HG02571 (cell line): ENCODE measurements at regions not wholly inside any gene's neighbourhood (a gene's known extent, or its start where the extent isn't known, plus 50 kb on each side); places are given as distances from the start of the nearest gene placed in this dataset.
"Not testable (repeated sequence)": the region's sequence is repeated elsewhere in the genome, so short reads cannot be mapped to it uniquely, and the experiment has no call there.

ENCODE experiments used
- ATAC-seq: cut with Tn5 transposase; IDR thresholded peaks from one replicate; pipeline ENCODE4 v1.9.1; 2021; ENCODE audit warnings: mild to moderate bottlenecking, moderate library complexity; ENCODE audit not compliant: unreplicated experiment

DNA sequence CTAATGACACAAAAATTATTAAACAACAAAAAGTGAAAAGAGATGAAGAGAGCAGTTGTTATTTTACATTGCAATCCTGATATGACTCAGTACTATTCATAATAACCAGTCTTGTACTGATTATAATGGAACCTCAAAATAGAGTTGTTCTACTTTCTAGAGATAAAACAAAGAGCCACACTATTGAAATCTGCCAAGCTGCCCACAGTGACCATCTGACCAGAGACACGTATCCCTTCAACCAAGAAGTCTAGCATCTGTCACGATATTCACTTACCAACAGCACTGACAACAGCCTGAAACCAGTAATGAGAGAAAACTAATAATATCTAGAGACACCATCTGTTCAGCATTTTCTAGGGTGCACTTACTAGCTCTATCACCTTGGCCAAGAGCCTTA lies 466.7 kb downstream of the NKX6-1 start:
- ATAC-seq = peak; percentile 81

DNA sequence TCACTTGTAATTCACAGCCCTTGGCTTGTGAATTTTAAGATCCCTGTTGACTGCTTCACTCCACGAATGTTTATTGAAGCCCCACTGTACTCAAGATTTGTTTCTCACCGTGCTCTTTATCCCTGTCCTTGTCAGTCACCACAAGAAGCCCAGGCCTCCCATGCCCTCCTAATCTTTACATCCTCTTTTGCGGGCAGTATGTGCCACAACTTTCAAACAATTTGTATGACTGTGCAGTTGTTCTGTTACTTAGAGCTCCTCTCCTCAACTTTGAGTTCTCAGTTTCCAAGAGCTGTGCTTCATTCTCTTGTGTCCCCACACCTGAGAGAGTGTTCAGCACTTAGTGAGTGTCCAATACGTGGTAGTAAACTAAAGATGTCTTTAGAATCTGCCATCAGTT lies 467.7 kb downstream of the NKX6-1 start:
- peak; percentile 42 for ATAC-seq

DNA sequence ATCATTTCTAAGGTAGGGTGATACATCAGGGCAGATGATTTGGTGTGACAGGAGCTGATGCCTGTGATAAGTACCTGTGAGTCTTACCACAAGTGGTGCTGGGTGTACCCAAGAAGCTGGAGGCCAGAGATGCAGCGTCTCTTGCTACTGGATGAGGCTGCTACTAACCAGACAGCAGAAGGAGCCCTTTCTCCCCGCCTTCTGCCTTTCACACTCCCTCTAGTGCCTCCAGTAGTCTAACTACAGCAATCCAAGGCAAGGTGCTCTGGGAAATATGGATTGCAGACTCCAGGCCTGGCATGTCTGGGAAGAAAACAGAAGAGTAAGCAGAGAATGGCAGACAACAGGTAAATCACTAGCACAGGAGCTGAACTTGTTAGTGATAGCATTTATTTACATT lies 470.8 kb downstream of the NKX6-1 start:
- ATAC-seq = no peak

DNA sequence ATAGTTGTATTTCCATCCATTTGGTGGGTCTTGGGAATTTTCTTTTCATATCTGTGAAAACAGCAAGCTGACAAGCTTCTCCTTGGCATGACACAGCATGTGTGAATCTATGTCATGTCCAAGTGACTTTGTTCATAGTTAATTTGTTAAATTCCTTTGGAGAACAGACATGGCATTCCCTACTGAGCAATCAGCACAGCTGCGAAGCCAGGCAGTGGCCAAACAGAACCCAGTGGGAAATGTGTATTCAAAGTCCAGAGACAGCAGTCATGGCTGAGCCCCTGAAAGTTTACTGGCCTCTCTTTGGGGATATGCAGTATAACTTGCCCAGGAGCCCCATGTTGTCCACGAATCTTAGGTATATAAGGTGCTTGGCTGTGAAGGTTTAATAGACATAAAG lies 474.7 kb downstream of the NKX6-1 start:
- ATAC-seq = no peak

DNA sequence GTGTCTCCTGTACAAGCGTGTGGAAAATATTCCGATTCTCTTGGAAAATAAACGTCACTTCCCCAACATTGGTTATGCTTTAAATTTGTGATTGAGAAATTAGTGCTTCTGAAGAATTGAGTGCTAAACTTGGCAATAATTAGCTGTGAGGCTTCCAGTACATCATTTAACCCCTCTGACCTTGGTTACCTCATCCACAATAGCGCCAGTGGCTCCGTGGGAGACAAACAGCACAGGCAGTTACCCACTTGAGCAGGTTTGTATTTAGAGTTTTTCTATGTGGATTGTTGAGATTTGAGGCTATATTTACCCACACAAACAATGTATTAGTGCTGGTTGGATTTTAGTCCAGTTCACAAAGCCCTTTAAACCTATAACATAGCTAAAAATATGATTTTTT lies 476.5 kb downstream of the NKX6-1 start:
- ATAC-seq = no peak

DNA sequence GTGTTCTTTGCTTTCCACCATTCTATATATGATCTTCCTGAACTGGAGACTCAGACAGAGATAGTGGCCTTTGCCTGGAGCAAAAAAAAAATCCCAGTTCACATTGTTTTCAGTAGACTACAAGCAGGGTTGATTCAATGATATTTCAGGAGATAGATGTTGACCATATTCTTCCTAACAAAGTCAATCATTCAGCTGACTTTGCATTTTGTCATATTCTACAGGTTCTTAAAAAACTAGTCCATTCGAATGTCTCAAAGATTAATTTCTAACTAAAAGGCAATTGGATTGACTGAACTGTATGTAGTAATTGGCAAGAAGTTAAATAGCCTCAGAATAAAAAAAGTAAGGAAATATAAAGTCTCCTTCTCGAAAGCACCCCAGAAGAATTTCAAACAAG lies 479.5 kb downstream of the NKX6-1 start:
- no peak for ATAC-seq

DNA sequence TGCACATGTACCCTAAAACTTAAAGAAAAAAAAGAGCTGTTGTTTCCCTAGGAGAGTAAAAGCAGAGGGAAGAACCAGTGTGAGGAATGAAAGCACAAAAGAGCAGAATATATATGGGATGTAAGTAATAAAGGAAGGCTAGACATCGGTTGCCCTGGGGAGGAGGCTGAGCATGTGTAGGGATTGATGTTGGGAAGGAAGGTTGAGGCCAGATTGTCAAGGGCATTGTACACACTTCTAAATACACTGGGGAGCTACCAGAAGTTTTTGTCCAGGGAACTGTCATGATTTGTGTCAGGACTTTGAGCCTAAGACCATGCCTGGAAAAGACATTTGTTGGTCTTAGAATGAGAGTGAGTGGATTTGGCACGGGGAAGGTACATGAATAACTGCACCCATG lies 467.1 kb downstream of the GPAT3 start:
- no peak for ATAC-seq

DNA sequence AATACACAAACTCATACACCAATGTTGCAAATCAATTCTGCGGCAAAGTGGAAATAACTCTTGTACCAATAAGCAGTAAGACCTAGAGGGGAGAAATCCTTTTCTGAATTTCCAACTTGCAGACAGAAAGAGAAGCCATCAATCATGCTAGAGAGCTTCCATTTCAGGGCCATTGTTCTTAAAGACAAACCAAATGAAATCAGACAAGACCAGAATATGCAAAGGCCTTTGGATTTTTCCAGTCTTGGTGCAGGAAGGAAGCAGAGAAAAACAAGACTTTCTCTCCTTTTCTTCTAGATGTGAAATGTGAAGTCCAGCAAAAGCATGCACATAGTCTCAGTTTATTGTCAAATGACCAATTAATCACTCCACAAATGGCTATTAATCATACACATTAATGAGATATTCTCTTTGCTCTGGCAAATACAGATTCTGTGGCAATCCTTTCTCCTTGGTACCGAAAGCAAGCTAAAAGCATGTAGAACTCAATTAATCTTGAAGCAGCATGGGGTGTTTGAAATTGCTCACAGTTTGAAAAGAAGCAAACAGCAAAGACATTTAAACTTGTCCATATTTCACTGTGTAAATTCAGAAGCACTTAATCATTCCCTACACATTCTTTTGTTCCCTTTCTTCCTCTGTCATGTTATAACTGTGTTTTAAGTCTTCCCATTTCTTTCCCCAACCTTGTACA lies 466.1 kb downstream of the GPAT3 start:
- ATAC-seq = no peak

DNA sequence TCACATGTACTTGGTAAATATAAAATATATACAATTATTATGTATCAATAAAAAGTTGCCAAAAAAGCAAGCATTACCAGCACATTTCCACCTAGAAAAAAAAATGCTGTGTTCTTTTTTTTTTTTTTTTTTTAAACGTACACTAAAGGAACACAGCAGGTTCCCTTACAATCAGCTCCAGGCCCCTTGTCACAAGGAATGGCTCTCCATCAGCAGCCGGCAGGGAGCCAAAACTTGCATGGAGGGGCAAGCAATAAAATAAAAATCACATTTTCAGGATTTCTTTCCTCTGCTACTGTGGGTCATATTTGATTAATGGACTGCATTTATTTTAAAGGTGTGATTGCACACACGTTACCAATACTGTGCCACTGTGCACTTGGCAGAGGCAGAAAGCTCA lies 460.3 kb downstream of the GPAT3 start:
- no peak for ATAC-seq

DNA sequence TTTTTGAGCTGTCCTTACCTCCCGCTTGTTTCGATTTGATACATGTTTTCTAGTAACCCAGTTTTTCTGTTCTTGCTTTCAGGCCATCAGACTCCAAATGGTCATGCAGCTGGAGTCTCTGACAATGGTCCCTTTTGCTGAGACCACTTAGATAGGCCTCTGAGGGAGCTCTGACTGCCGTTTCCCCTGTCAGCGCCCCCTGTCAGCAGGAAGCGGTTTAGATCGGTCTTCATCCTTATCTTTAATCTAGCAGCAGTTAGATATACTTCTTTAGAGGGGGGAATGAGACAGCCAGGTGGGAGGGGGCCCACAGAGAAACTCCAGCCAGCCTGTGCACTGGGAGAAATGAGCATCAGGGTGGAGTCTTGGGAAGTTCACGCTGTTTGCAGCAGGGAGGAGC lies 457.9 kb downstream of the GPAT3 start:
- no peak for ATAC-seq

DNA sequence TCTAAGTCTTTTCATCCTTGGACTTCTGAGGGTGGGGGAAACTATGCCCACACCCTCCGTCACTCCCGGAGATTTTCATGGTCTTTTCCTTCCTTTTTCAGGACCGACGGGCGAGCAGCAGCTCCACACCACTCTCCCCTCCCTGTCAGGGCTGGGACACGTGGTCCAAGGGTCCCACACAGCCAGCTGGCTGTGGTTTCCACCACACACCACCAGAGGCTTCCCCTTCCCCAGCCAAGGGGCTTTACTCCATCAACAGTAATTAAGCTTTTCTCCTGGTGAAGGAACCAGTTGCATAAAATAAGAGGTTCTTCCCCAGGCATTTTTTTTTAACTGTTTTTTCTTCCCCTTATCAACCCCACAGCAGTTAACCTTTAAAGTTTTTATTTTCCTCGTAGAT lies 453.9 kb downstream of the GPAT3 start:
- ATAC-seq = no peak

DNA sequence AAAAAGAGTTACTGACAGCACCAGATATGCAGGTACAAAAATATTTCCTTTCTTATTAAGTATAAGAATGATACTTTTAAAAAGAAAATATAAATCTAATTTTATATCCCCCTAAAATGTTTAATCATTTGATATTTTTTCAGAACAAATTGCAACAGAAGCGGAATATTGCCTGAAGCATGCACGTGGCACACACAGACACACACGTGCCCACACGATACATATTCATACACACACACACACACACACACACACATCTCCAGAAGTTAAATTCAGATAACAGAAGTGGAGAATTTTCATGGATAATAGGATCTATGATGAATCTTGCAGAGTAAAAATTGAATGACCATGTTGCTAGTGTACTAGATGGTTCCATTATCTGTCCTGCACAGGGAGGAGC lies 445.2 kb downstream of the GPAT3 start:
- ATAC-seq = no peak

DNA sequence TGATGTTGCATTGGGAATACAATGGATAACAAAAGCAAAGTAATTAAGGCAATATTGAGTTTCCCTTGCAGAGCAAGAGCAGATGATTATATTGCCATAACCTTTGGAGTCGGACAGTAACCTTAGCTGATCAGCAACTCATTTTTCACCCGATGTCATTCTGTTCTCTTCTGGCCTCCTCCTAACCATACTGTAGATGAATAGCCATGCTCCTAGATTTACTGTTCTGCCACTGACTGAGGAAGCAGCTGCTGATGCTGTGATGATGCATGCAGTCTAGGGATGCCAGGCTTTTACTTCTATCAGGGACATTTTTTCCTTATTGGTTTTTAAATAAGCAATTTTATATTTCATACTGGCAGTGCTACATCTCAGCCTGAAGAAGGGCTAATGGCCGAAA lies 443.9 kb downstream of the GPAT3 start:
- ATAC-seq = no peak

DNA sequence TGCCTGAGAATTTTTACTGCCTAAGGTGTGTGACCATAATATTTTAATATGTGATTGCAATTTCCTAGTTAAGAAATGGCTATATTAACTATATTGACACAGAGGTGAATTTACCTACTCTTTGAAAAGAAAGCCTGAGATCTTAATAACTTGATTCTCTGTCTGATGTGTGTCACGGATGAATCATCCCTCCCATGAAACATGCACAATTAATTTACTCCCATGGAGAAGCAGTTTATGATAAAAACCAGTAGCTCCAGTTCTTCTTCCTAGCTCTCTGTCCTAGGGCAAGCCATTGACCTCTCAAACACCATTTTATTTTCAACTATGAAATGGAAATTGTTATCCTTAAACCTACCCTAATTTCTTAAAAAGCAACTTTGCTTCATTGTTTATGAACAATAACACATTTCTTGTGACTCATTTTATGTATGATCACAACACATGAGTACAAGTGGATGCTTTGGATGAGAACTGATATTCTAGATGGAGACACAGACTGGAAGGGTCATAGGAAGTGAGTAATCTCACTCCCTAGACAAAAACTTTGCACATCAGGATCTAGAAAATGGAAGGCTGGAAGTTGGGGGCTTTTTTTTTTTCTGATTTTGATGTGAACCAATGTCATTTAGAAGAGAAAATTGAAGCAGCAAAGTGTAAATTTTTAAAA lies 438.3 kb downstream of the GPAT3 start:
- no peak for ATAC-seq

DNA sequence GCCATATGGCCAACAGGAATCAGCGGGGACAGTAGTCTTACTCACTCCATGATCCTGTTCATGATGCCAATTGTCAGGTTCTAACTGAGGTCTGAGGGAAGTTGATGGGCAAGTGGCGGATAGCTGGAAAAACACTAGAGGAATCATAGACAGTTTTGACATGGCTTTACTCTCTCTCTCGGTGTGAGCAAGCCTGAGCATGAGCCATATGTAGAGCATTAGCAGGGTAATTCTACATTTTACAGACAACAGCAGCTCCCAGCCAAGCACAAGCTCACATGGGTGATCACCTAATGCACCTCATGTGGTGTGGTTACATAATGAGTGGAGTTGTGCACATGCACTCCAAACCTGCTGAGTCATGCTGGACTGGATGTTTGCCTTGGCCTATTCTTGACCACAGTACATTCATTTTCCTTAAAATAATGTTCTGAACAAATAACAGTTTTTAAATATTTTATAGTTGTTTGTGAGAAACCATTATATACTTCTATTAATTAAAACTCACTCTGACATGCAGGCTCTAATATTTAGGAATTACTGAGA lies 429.2 kb downstream of the GPAT3 start:
- no peak for ATAC-seq

DNA sequence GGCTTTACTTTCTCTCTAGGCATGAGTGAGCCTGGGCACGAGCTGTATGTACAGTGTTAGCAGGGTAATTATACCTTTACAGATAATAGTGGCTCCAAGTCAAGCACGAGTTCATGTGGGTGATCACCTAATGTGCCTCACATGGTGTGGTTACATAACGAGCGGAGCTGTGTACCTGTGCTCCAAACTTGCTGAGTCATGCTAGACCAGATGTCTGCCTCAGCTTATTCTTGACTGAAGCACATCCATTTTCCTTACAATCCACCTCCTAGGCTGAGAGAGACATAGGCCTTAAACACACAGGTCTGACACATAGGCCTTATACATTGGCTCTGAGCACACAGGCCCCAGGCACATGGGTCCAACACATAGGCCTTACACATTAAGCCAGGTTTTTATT lies 426.6 kb downstream of the GPAT3 start:
- ATAC-seq = no peak

DNA sequence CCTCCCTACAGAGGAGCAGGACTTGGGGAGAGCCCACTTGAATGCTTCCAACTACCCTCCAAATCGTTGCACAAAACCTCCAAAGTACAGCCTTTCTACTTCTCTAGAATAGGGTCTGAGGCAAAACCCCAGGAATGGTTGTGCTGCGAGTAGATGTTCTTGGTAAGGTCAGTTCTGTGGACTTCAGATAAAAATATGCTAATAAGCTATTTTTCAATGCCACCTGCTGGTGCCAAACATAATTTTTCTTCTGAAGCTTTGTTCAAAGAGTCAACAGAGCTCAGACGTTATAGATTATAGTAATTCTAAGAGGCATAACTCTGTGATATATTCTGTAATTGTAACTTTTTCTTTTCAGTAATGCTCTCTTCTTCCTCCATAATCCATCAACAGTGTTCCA lies 425.7 kb downstream of the GPAT3 start:
- no peak for ATAC-seq

DNA sequence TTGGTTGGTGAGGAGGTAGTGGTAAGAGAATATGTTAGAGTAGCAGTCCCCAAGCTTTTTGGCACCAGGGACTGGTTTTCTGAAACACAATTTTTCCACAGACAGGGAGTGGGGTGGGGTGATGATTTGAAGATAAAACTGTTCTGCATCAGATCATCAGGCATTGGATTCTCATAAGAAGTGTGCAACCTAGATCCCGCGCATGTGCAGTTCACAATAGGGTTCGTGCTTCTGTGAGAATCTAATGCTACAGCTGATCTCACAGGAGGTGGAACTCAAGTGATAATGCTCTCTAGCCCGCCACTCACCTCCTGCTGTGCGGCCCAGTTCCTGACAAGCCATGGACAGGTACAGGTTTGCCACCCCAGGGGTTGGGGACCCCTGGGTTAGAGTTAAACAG lies 423.3 kb downstream of the GPAT3 start:
- ATAC-seq = no peak

DNA sequence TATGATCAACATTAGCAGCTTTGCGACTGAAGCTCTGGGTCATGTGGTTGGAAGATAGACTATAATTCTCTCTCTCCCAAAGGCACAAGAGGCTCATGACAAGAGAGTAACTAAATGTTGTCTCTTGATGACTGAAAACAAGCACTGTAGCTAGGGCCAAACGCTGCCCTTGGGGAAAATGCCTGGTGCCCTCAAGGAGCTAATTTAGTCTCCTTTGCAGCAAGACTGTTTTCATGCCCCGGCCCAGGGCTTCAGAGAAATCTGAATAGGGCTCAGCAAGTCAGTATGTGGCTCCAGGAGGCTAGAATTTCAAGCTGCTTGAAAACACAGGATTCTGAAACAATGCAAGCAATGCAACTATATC lies 411.9 kb downstream of the GPAT3 start:
- ATAC-seq = no peak

DNA sequence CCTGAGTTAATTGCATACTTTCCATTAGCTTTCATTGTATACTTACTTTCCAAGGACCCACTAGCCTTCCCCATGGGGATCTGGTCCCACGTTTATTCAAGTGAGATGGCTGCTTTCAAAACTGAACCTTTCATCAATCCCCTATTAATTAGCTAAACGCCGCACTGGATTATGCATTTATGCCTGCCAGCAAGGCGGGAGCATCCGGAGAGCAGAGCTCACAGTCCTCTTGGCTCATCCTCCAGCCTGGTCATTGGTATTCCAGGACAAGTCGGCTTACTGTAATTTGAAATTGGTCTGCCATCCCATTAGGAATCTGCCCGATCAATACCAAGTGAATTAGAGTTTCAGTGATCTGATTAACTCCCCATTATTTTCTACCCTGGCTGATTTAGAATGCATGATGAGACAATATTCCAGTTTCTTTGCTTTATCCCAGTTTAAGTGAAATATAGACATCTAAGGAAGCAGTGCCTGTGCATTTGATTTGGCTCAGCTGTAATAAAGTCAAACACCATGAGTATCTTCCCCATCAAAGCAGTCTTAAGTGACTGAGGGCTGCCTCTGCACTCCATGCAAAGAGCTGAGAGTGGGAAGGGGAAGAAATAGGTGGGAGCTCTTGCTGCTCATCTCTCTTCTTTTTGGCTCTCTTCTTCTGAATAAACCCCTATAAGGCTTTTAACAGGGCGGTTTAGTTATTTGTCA lies 411.4 kb downstream of the GPAT3 start:
- no peak for ATAC-seq

DNA sequence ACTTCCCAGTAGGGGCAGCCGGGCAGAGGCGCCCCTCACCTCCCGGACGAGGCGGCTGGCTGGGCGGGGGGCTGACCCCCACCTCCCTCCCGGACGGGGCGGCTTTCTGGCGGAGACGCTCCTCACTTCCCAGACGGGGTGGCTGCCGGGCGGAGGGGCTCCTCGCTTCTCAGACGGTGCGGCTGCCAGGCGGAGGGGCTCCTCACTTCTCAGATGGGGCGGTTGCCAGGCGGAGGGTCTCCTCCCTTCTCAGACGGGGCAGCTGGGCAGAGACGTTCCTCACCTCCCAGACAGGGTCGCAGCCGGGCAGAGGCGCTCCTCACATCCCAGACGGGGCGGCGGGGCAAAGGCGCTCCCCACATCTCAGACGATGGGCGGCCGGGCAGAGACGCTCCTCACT lies 407.8 kb downstream of the GPAT3 start:
- not testable (repeated sequence) for ATAC-seq

DNA sequence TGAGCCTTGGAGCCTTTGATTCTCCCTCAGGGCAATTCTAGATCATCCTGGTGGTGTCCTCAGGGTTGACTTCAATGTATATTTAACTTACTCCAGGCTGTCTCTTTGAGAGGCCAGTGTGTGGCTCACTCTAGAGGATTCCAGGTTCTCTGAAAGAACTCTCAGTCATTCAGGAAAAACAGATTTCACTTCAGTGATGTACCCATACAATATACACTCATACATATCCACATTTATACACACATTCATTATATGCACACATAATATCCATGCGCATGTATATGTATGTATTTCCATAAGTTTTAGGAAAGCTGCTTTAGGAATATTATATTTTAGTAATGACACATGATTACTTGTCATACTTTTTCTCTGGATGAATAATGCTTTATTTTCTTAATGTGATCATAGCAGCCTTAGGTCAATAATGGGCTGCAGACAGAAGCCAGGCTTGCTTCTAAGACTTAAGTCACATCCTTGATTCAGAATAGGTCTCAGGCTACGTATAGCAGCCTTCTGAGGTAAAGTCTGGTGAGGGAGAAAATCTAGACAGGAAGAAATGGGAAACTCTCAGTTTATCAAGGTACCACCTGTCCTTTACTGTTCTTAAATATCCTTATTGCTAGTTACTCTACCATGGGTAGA lies 397.0 kb downstream of the GPAT3 start:
- ATAC-seq = no peak
